Mesenchymal stem cell (in vitro differentiated cells and primary cell): ENCODE measurements at regions not wholly inside any gene's neighbourhood (a gene's known extent, or its start where the extent isn't known, plus 50 kb on each side); places are given as distances from the start of the nearest gene placed in this dataset.

Experiments used
- DNase-seq: peaks from one replicate; pipeline ENCODE4 v3.0.0-alpha.2; 2013
- H2AFZ ChIP-seq: one replicate; pipeline ENCODE4 v1.6.1; 2013; ENCODE audit warnings: low read depth, mild to moderate bottlenecking, control low read depth, inconsistent platforms, low read length, moderate library complexity
- H2AK5ac ChIP-seq: 2 replicates; pipeline ENCODE4 v1.6.1; 2013; ENCODE audit warnings: low read length, moderate library complexity, mild to moderate bottlenecking, inconsistent platforms; ENCODE audit not compliant: severe bottlenecking
- H2BK120ac ChIP-seq: one replicate; pipeline ENCODE4 v1.6.1; 2013; ENCODE audit warnings: low read depth, mild to moderate bottlenecking, inconsistent platforms, low read length, moderate library complexity
- H2BK12ac ChIP-seq, 2 experiments: one replicate each; pipeline ENCODE4 v1.6.1; 2013; ENCODE audit warnings: inconsistent platforms in 2 of 2, low read length in 2 of 2, mild to moderate bottlenecking in 2 of 2, moderate library complexity in 2 of 2, control low read depth in 1 of 2
- H2BK15ac ChIP-seq: one replicate; pipeline ENCODE4 v1.6.1; 2013; ENCODE audit warnings: mild to moderate bottlenecking, low read depth, inconsistent platforms; ENCODE audit not compliant: poor library complexity, severe bottlenecking
- H2BK5ac ChIP-seq: 2 replicates; pipeline ENCODE4 v1.6.1; 2013; ENCODE audit warnings: low read depth, mild to moderate bottlenecking, low read length, control low read depth, inconsistent platforms; ENCODE audit not compliant: poor library complexity, severe bottlenecking
- H3K14ac ChIP-seq, 2 experiments: one replicate each; pipeline ENCODE4 v1.6.1; 2013; ENCODE audit warnings: inconsistent platforms in 2 of 2, low read length in 2 of 2, control low read depth in 1 of 2, mild to moderate bottlenecking in 1 of 2, moderate library complexity in 1 of 2
- H3K18ac ChIP-seq, 2 experiments: one replicate each; pipeline ENCODE4 v1.6.1; 2013; ENCODE audit warnings: inconsistent platforms in 2 of 2, low read length in 2 of 2, control low read depth in 1 of 2, low read depth in 1 of 2, mild to moderate bottlenecking in 1 of 2
- H3K23ac ChIP-seq, 2 experiments: one replicate each; pipeline ENCODE4 v1.6.1; 2013; ENCODE audit warnings: inconsistent platforms in 2 of 2, low read length in 2 of 2, mild to moderate bottlenecking in 2 of 2, moderate library complexity in 2 of 2, control low read depth in 1 of 2
- H3K27ac ChIP-seq: 2 replicates; pipeline ENCODE4 v1.5.1; 2013; ENCODE audit warnings: mild to moderate bottlenecking, moderate library complexity, low read length, control low read depth, inconsistent platforms; ENCODE audit not compliant: poor library complexity, severe bottlenecking
- H3K27me3 ChIP-seq, 2 experiments: 2 replicates each; pipeline versions ENCODE4 v1.6.1 to v1.7.0; 2013; ENCODE audit warnings: low read length in 2 of 2, mild to moderate bottlenecking in 2 of 2, moderate library complexity in 2 of 2, control low read depth in 1 of 2, inconsistent platforms in 1 of 2; ENCODE audit not compliant: control insufficient read depth in 1 of 2, insufficient read depth in 1 of 2
- H3K36me3 ChIP-seq, 2 experiments: 2 replicates each; pipeline versions ENCODE4 v1.6.1 to v1.7.0; 2013; ENCODE audit warnings: low read length in 2 of 2, control low read depth in 1 of 2, inconsistent platforms in 1 of 2, low read depth in 1 of 2, mild to moderate bottlenecking in 1 of 2; ENCODE audit not compliant: insufficient read depth in 2 of 2, control insufficient read depth in 1 of 2
- H3K4ac ChIP-seq, 2 experiments: one replicate each; pipeline ENCODE4 v1.6.1; 2013; ENCODE audit warnings: inconsistent platforms in 2 of 2, low read length in 2 of 2, mild to moderate bottlenecking in 2 of 2, moderate library complexity in 2 of 2, control low read depth in 1 of 2, low read depth in 1 of 2
- H3K4me1 ChIP-seq: 2 replicates; pipeline ENCODE4 v1.6.1; 2013; ENCODE audit warnings: low read depth, low read length, control low read depth; ENCODE audit not compliant: control insufficient read depth, insufficient read depth
- H3K4me2 ChIP-seq: 2 replicates; pipeline ENCODE4 v1.6.1; 2013; ENCODE audit warnings: low read length, mild to moderate bottlenecking, inconsistent platforms; ENCODE audit not compliant: poor library complexity, severe bottlenecking
- H3K4me3 ChIP-seq, 2 experiments: 2 replicates each; pipeline versions ENCODE4 v1.5.1 to v1.7.0; 2013; ENCODE audit warnings: low read length in 2 of 2, mild to moderate bottlenecking in 2 of 2, control low read depth in 1 of 2, low read depth in 1 of 2; ENCODE audit not compliant: insufficient read depth in 1 of 2
- H3K79me1 ChIP-seq: replicated peaks from 2 replicates; pipeline ENCODE4 v1.6.1; 2013; ENCODE audit warnings: mild to moderate bottlenecking, control low read depth, low read length, inconsistent platforms; ENCODE audit not compliant: poor library complexity, severe bottlenecking
- H3K9ac ChIP-seq: 2 replicates; pipeline ENCODE4 v1.7.0; 2013; ENCODE audit warnings: mild to moderate bottlenecking, low read length, moderate library complexity
- H3K9me3 ChIP-seq: 2 replicates; pipeline ENCODE4 v1.7.0; 2013; ENCODE audit warnings: mild to moderate bottlenecking, low read length; ENCODE audit not compliant: control insufficient read depth
- H4K8ac ChIP-seq: one replicate; pipeline ENCODE4 v1.6.1; 2013; ENCODE audit warnings: inconsistent platforms, mild to moderate bottlenecking, low read length, moderate library complexity
- H4K91ac ChIP-seq: one replicate; pipeline ENCODE4 v1.6.1; 2013; ENCODE audit warnings: mild to moderate bottlenecking, low read length, inconsistent platforms
- WGBS: methylation state at CpG from one replicate; pipeline ENCODE4 v1.1.7; 2013; ENCODE audit warnings: mixed read lengths; 5-methylcytosine and 5-hydroxymethylcytosine counted together

DNA sequence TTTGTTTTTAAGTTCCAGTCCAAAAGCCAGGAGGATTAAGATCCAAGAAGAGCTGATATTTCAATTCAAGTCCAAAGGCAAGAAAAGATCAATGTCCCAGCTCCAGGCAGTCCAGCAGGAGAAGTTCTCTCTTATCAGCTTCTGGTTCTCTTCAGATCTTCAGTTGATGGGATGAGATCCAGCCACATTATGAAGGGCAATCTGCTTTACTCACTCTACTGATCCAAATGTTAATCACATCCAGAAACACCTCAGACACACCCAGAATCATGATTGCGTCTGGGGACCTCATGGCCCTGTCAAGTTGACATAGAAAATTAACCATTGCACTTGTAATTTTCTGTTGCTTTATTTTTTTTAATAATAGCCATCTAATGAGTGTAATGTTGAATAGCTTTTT, 178.4 kb downstream of the HERPUD2 start:
- no peaks in the 10 kb centered on the region for H3K36me3 ChIP-seq
- no peak for DNase-seq
- 80% methylated on average over 1 of the region's 1 CpG for WGBS
- peaks cover 39 to 45% of the 10 kb centered on the region in 2 experiments for H3K27me3 ChIP-seq
- H4K91ac ChIP-seq, result no peak overlapping the region
- no peak overlapping the region for H3K4ac ChIP-seq
- H3K79me1 ChIP-seq, result no peaks in the 10 kb centered on the region
- no peak overlapping the region for H2BK12ac ChIP-seq
- H2AFZ ChIP-seq, result no peak overlapping the region
- H3K9ac ChIP-seq, result no peak overlapping the region
- no peak overlapping the region for H2BK120ac ChIP-seq
- no peak overlapping the region for H3K4me2 ChIP-seq
- H2AK5ac ChIP-seq, result no peak overlapping the region
- no peak overlapping the region for H3K23ac ChIP-seq
- no peak overlapping the region for H3K27ac ChIP-seq
- H3K4me3 ChIP-seq, result no peak overlapping the region
- H3K14ac ChIP-seq, result no peak overlapping the region
- H3K18ac ChIP-seq, result no peak overlapping the region
- H2BK5ac ChIP-seq, result no peak overlapping the region
- H4K8ac ChIP-seq, result no peak overlapping the region
- no peaks in the 10 kb centered on the region for H3K9me3 ChIP-seq
- H3K4me1 ChIP-seq, result no peaks in the 10 kb centered on the region
- H2BK15ac ChIP-seq, result no peak overlapping the region

- DNase-seq, result no peak
- no peaks in the 10 kb centered on the region for H3K79me1 ChIP-seq
- no peak overlapping the region for H3K9ac ChIP-seq
- no peaks in the 10 kb centered on the region for H3K36me3 ChIP-seq
- no peak overlapping the region for H3K23ac ChIP-seq
- no peak overlapping the region for H3K4me2 ChIP-seq
- H2AK5ac ChIP-seq, result no peak overlapping the region
- no peaks in the 10 kb centered on the region for H3K4me1 ChIP-seq
- H2BK5ac ChIP-seq, result no peak overlapping the region
- no peak overlapping the region for H4K91ac ChIP-seq
- no peak overlapping the region for H3K4ac ChIP-seq
- H2BK15ac ChIP-seq, result no peak overlapping the region
- H3K18ac ChIP-seq, result no peak overlapping the region
- no peak overlapping the region for H3K27ac ChIP-seq
- H3K4me3 ChIP-seq, result no peak overlapping the region
- no peak overlapping the region for H2AFZ ChIP-seq
- H2BK120ac ChIP-seq, result no peak overlapping the region
- no peak overlapping the region for H3K14ac ChIP-seq
- no peak overlapping the region for H2BK12ac ChIP-seq
- H3K9me3 ChIP-seq, result no peaks in the 10 kb centered on the region
- H3K27me3 ChIP-seq, result peaks cover 28 to 37% of the 10 kb centered on the region in 2 experiments
- no peak overlapping the region for H4K8ac ChIP-seq
Observed at GRCh38 chr7:35513828-35514227, 181.1 kb downstream of the HERPUD2 start.

GRCh38 chr7:35513195-35513594, 181.7 kb downstream of the HERPUD2 start:
- Histone ChIP-seq H2BK120ac (no peak overlapping the region), H2BK15ac (no peak overlapping the region), H3K27me3 (peaks cover 21 to 36% of the 10 kb centered on the region in 2 experiments), H2AK5ac (no peak overlapping the region), H4K8ac (no peak overlapping the region), H3K4me1 (no peaks in the 10 kb centered on the region), H3K4me2 (no peak overlapping the region), H2BK5ac (no peak overlapping the region), H4K91ac (no peak overlapping the region), H3K14ac (no peak overlapping the region), H2AFZ (no peak overlapping the region), H3K23ac (no peak overlapping the region), H3K18ac (no peak overlapping the region), H3K9me3 (no peaks in the 10 kb centered on the region), H3K4ac (no peak overlapping the region), H3K27ac (no peak overlapping the region), H3K4me3 (no peak overlapping the region), H3K79me1 (no peaks in the 10 kb centered on the region), H3K36me3 (no peaks in the 10 kb centered on the region), H2BK12ac (no peak overlapping the region), H3K9ac (no peak overlapping the region)
- no peak for DNase-seq
- 73% methylated on average over 5 of the region's 5 CpGs for WGBS

- Histone ChIP-seq H3K36me3 (no peaks in the 10 kb centered on the region), H3K27ac (no peak overlapping the region), H4K91ac (no peak overlapping the region), H3K23ac (no peak overlapping the region), H4K8ac (no peak overlapping the region), H3K4me3 (no peak overlapping the region), H3K4me1 (no peaks in the 10 kb centered on the region), H3K4ac (no peak overlapping the region), H3K18ac (no peak overlapping the region), H3K79me1 (no peaks in the 10 kb centered on the region), H3K9me3 (no peaks in the 10 kb centered on the region), H2BK15ac (no peak overlapping the region), H2BK5ac (no peak overlapping the region), H3K4me2 (no peak overlapping the region), H2AK5ac (no peak overlapping the region), H3K9ac (no peak overlapping the region), H3K14ac (no peak overlapping the region), H2AFZ (no peak overlapping the region), H3K27me3 (peaks cover 16 to 33% of the 10 kb centered on the region in 2 experiments), H2BK12ac (no peak overlapping the region), H2BK120ac (no peak overlapping the region)
- 73% methylated on average over 5 of the region's 5 CpGs for WGBS
- DNase-seq, result no peak
Observed at GRCh38 chr7:35512716-35513115, 182.2 kb downstream of the HERPUD2 start.
